ENCODE measurements at regions not wholly inside any gene's neighbourhood (a gene's known extent, or its start where the extent isn't known, plus 50 kb on each side); places are given as distances from the start of the nearest gene placed in this dataset.
"Not testable (repeated sequence)": the region's sequence is repeated elsewhere in the genome, so short reads cannot be mapped to it uniquely, and the experiment has no call there.

DNA sequence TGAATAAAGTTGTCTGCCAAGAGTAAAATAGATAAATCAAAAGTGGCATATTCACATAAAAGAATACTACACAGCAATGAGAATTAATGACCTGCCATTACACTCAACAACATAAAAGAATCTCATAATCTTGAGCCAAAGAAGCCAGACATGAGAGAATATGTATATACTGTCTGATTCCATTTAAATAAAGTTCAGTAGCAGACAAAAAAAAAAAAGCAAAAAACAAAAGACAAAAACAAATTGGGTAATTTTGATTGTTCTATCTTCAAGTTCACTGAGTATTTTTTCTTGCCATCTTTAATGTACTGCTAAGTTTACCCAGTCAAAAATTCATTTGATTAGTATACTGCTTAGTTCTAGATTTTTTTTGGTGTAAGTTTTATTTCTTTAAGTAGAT is 87.9 kb upstream of the TRPC7 start:
- Histone ChIP-seq H3K4me2 (ENCODE audit: low read length) (no peak overlapping the region), H3K4me3 (ENCODE audit: low read length) (no peak overlapping the region), H3K9me2 (replicated peaks; ENCODE audit: control insufficient read depth, low read length) (no peaks in the 10 kb centered on the region), H3K9me3 (ENCODE audit: control insufficient read depth, insufficient read depth, low read length) (no peaks in the 10 kb centered on the region), H4K20me1 (ENCODE audit: control insufficient read depth, insufficient read depth, low read depth, low read length) (no peaks in the 10 kb centered on the region), H3K27me3 (ENCODE audit: control insufficient read depth, low read length) (peaks cover 2% of the 10 kb centered on the region; the same call in 1 of the 2 replicates), H3K36me3 (ENCODE audit: control insufficient read depth, low read length) (no peaks in the 10 kb centered on the region), H3K4me1 (ENCODE audit: control insufficient read depth, low read length) (no peaks in the 10 kb centered on the region), H3F3A (ENCODE audit: control insufficient read depth, insufficient read depth) (no peaks in the 10 kb centered on the region), H3K79me2 (ENCODE audit: control insufficient read depth, low read length) (no peaks in the 10 kb centered on the region), H3K27ac (ENCODE audit: low read depth, low read length) (no peak overlapping the region)
- TF ChIP-seq EZH2phosphoT487 (IDR thresholded peaks at IDR 0.05; ENCODE audit: borderline replicate concordance, low read length), result no peak
- TF ChIP-seq, protein P1, sequence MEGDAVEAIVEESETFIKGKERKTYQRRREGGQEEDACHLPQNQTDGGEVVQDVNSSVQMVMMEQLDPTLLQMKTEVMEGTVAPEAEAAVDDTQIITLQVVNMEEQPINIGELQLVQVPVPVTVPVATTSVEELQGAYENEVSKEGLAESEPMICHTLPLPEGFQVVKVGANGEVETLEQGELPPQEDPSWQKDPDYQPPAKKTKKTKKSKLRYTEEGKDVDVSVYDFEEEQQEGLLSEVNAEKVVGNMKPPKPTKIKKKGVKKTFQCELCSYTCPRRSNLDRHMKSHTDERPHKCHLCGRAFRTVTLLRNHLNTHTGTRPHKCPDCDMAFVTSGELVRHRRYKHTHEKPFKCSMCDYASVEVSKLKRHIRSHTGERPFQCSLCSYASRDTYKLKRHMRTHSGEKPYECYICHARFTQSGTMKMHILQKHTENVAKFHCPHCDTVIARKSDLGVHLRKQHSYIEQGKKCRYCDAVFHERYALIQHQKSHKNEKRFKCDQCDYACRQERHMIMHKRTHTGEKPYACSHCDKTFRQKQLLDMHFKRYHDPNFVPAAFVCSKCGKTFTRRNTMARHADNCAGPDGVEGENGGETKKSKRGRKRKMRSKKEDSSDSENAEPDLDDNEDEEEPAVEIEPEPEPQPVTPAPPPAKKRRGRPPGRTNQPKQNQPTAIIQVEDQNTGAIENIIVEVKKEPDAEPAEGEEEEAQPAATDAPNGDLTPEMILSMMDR (IDR thresholded peaks at IDR 0.05; ENCODE audit: low read depth, low read length, poor library complexity, severe bottlenecking), result no peak

DNA sequence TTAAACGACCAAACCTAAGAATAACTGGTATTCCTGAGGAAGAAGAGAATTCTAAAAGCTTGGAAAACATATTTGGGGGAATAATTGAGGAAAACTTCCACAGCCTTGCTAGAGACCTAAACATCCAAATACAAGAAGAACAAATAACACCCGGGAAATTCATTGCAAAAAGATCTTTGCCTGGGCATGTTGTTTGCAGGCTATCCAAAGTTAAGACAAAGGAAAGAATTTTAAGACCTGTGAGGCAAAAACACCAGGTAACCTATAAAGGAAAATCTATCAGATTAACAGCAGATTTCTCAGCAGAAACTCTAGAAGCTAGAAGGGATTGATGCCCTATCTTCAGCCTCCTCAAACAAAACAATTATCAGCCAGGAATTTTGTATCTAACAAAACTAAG is 82.2 kb upstream of the TRPC7 start:
- not testable (repeated sequence) for H3K27ac ChIP-seq (ENCODE audit: low read depth, low read length); H3K9me3 ChIP-seq (ENCODE audit: control insufficient read depth, insufficient read depth, low read length)

DNA sequence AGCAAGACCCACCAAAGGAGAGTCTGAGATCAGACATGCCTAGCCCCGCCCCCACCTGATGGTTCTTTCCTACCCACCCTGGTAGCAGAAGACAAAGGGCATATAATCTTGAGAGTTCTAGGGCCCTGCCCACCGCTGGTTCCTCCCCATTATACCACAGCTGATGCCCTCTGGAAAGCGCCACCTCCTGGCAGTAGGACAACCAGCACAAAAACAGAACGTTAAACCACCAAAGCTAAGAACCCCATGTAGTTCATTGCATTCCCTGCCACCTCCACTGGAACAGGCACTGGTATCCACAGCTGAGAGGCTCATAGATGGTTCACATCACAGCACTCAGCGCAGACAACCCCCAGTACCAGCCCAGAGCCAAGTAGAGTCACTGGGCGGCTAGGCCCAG is 81.2 kb upstream of the TRPC7 start:
- Histone ChIP-seq H3K4me1 (ENCODE audit: control insufficient read depth, low read length) (no peaks in the 10 kb centered on the region), H3K79me2 (ENCODE audit: control insufficient read depth, low read length) (no peaks in the 10 kb centered on the region), H3F3A (ENCODE audit: control insufficient read depth, insufficient read depth) (no peaks in the 10 kb centered on the region), H3K4me2 (ENCODE audit: low read length) (no peak overlapping the region), H3K36me3 (ENCODE audit: control insufficient read depth, low read length) (no peaks in the 10 kb centered on the region), H3K9me3 (ENCODE audit: control insufficient read depth, insufficient read depth, low read length) (no peaks in the 10 kb centered on the region), H4K20me1 (ENCODE audit: control insufficient read depth, insufficient read depth, low read depth, low read length) (no peaks in the 10 kb centered on the region), H3K9me2 (replicated peaks; ENCODE audit: control insufficient read depth, low read length) (no peaks in the 10 kb centered on the region), H3K4me3 (ENCODE audit: low read length) (no peak overlapping the region), H3K27me3 (ENCODE audit: control insufficient read depth, low read length) (no peaks in the 10 kb centered on the region), H3K27ac (ENCODE audit: low read depth, low read length) (no peak overlapping the region)
- TF ChIP-seq, protein P1 (IDR thresholded peaks at IDR 0.05; ENCODE audit: low read depth, low read length, poor library complexity, severe bottlenecking), result peak; percentile 42
- no peak for TF ChIP-seq EZH2phosphoT487 (IDR thresholded peaks at IDR 0.05; ENCODE audit: borderline replicate concordance, low read length)

More for the DNA sequence above, 82.2 kb upstream of the TRPC7 start:
- H3K4me3 ChIP-seq (ENCODE audit: low read length); H4K20me1 ChIP-seq (ENCODE audit: control insufficient read depth, insufficient read depth, low read depth, low read length); H3F3A ChIP-seq (ENCODE audit: control insufficient read depth, insufficient read depth); H3K27me3 ChIP-seq (ENCODE audit: control insufficient read depth, low read length); H3K9me2 ChIP-seq (replicated peaks; ENCODE audit: control insufficient read depth, low read length); H3K4me2 ChIP-seq (ENCODE audit: low read length); H3K79me2 ChIP-seq (ENCODE audit: control insufficient read depth, low read length); H3K36me3 ChIP-seq (ENCODE audit: control insufficient read depth, low read length); H3K4me1 ChIP-seq (ENCODE audit: control insufficient read depth, low read length): not testable (repeated sequence)

DNA sequence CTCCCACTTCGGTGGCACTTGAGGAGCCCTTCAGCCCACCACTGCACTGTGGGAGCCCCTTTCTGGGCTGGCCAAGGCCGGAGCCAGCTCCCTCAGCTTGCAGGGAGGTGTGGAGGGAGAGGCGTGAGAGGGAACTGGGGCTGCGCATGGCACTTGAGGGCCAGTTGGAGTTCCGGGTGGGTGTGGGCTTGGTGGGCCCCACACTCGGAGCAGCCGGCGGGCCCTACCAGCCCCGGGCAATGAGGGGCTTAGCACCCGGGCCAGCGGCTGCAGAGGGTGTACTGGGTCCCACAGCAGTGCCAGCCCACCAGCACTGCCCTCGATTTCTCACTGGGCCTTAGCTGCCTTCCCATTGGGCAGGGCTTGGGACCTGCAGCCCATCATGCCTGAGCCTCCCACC is 78.8 kb upstream of the TRPC7 start:
- not testable (repeated sequence) for H3K9me3 ChIP-seq (ENCODE audit: control insufficient read depth, insufficient read depth, low read length); H3K79me2 ChIP-seq (ENCODE audit: control insufficient read depth, low read length); H3K36me3 ChIP-seq (ENCODE audit: control insufficient read depth, low read length); H3K4me1 ChIP-seq (ENCODE audit: control insufficient read depth, low read length); H3F3A ChIP-seq (ENCODE audit: control insufficient read depth, insufficient read depth); H3K4me2 ChIP-seq (ENCODE audit: low read length); H3K27me3 ChIP-seq (ENCODE audit: control insufficient read depth, low read length); H3K9me2 ChIP-seq (replicated peaks; ENCODE audit: control insufficient read depth, low read length); H4K20me1 ChIP-seq (ENCODE audit: control insufficient read depth, insufficient read depth, low read depth, low read length); H3K27ac ChIP-seq (ENCODE audit: low read depth, low read length); H3K4me3 ChIP-seq (ENCODE audit: low read length)

Data from DOHH2 (cell line).